Loucy (cell line): ENCODE measurements at regions not wholly inside any gene's neighbourhood (a gene's known extent, or its start where the extent isn't known, plus 50 kb on each side); places are given as distances from the start of the nearest gene placed in this dataset.

Experiments
- H2AFZ ChIP-seq: fragments of 200-600 bp; sonication (generic); 2 replicates; pipeline ENCODE4 v1.6.0; 2016; ENCODE audit warnings: antibody characterized with exemption, mild to moderate bottlenecking, low read length, moderate library complexity
- H3F3A ChIP-seq: fragments of 200-600 bp; 2 replicates; pipeline ENCODE4 v1.6.0; 2016; ENCODE audit warnings: antibody characterized with exemption, low read depth, mild to moderate bottlenecking
- H3K27me3 ChIP-seq: fragments of 200-600 bp; sonication (generic); 2 replicates; pipeline ENCODE4 v1.6.1; 2014; ENCODE audit warnings: low read length, mild to moderate bottlenecking; ENCODE audit not compliant: insufficient read depth, poor library complexity, severe bottlenecking
- H3K36me3 ChIP-seq: fragments of 200-600 bp; sonication (generic); 2 replicates; pipeline ENCODE4 v1.6.1; 2016; ENCODE audit warnings: low read length; ENCODE audit not compliant: insufficient read depth
- H3K4me1 ChIP-seq: fragments of 200-600 bp; sonication (generic); 2 replicates; pipeline ENCODE4 v1.5.1; 2014; ENCODE audit warnings: low read length, mild to moderate bottlenecking; ENCODE audit not compliant: insufficient read depth, poor library complexity, severe bottlenecking
- H3K4me2 ChIP-seq: fragments of 200-600 bp; sonication (generic); 2 replicates; pipeline ENCODE4 v1.6.0; 2014; ENCODE audit warnings: antibody characterized with exemption, low read length, low read depth, mild to moderate bottlenecking; ENCODE audit not compliant: poor library complexity, severe bottlenecking
- H3K4me3 ChIP-seq: fragments of 200-600 bp; sonication (generic); 2 replicates; pipeline ENCODE4 v1.5.1; 2014; ENCODE audit warnings: low read length, mild to moderate bottlenecking, mixed read lengths; ENCODE audit not compliant: poor library complexity, severe bottlenecking
- H3K79me2 ChIP-seq: fragments of 200-600 bp; sonication (generic); 2 replicates; pipeline ENCODE4 v1.6.1; 2014; ENCODE audit warnings: low read length; ENCODE audit not compliant: insufficient read depth
- H3K9ac ChIP-seq: fragments of 200-600 bp; sonication (generic); 2 replicates; pipeline ENCODE4 v1.6.0; 2014; ENCODE audit warnings: mild to moderate bottlenecking, low read depth, low read length, moderate library complexity; ENCODE audit not compliant: poor library complexity, severe bottlenecking
- H3K9me2 ChIP-seq: fragments of 200-600 bp; sonication (generic); replicated peaks from 2 replicates; pipeline ENCODE4 v1.6.1; 2016; ENCODE audit warnings: low read depth, low read length, mixed read lengths
- H3K9me3 ChIP-seq: fragments of 200-600 bp; sonication (generic); 2 replicates; pipeline ENCODE4 v1.6.1; 2014; ENCODE audit warnings: mild to moderate bottlenecking, antibody characterized with exemption, low read length, low read depth; ENCODE audit not compliant: insufficient read depth
- H4K20me1 ChIP-seq: fragments of 200-600 bp; sonication (generic); 2 replicates; pipeline ENCODE4 v1.6.0; 2014; ENCODE audit warnings: antibody characterized with exemption, low read length, mild to moderate bottlenecking; ENCODE audit not compliant: insufficient read depth, poor library complexity, severe bottlenecking
- CTCF ChIP-seq: fragments of 200-600 bp; sonication (generic); conservative IDR thresholded peaks from 2 replicates; pipeline ENCODE4 v1.5.1; 2014; ENCODE audit warnings: mild to moderate bottlenecking, antibody characterized with exemption, low read length
- EZH2phosphoT487 ChIP-seq: fragments of 200-600 bp; IDR thresholded peaks from 2 replicates; pipeline ENCODE4 v1.6.1; 2018; ENCODE audit warnings: antibody characterized with exemption, mild to moderate bottlenecking, moderate library complexity, borderline replicate concordance

- no peaks in the 10 kb centered on the region for H3K9me2 ChIP-seq
- no peaks in the 10 kb centered on the region for H3K36me3 ChIP-seq
- no peak overlapping the region for H3K9ac ChIP-seq
- H3F3A ChIP-seq: no peaks in the 10 kb centered on the region
- H3K4me1 ChIP-seq: no peaks in the 10 kb centered on the region
- TF ChIP-seq EZH2phosphoT487: no peak
- no peak for TF ChIP-seq CTCF
- H3K9me3 ChIP-seq: no peaks in the 10 kb centered on the region
- no peak overlapping the region for H3K4me3 ChIP-seq
- no peak overlapping the region for H3K4me2 ChIP-seq
- H2AFZ ChIP-seq: no peak overlapping the region
- H3K27me3 ChIP-seq: no peaks in the 10 kb centered on the region
- H3K79me2 ChIP-seq: no peaks in the 10 kb centered on the region
- H4K20me1 ChIP-seq: no peaks in the 10 kb centered on the region
These were observed 135.4 kb downstream of the HS3ST3B1 start for GRCh38 chr17:14436266-14436665.

GRCh38 chr17:14434506-14434905 is 133.6 kb downstream of the HS3ST3B1 start:
- Histone ChIP-seq H3K4me3 (no peak overlapping the region), H3K9me3 (no peaks in the 10 kb centered on the region), H3K4me2 (no peak overlapping the region), H4K20me1 (no peaks in the 10 kb centered on the region), H3K27me3 (no peaks in the 10 kb centered on the region), H3K9me2 (no peaks in the 10 kb centered on the region), H2AFZ (no peak overlapping the region), H3F3A (no peaks in the 10 kb centered on the region), H3K9ac (no peak overlapping the region), H3K36me3 (no peaks in the 10 kb centered on the region), H3K79me2 (no peaks in the 10 kb centered on the region), H3K4me1 (no peaks in the 10 kb centered on the region)
- TF ChIP-seq CTCF (no peak), EZH2phosphoT487 (no peak)

- Histone ChIP-seq H3K9me3 (no peaks in the 10 kb centered on the region), H3K36me3 (no peaks in the 10 kb centered on the region), H3K79me2 (no peaks in the 10 kb centered on the region), H3K27me3 (no peaks in the 10 kb centered on the region), H2AFZ (no peak overlapping the region), H3K4me2 (no peak overlapping the region), H3K9me2 (no peaks in the 10 kb centered on the region), H3K4me3 (no peak overlapping the region), H4K20me1 (no peaks in the 10 kb centered on the region), H3K9ac (no peak overlapping the region), H3F3A (no peaks in the 10 kb centered on the region), H3K4me1 (peaks cover 16% of the 10 kb centered on the region)
- TF ChIP-seq CTCF (no peak), EZH2phosphoT487 (no peak)
These were observed 131.2 kb downstream of the HS3ST3B1 start for GRCh38 chr17:14432079-14432478.
